NCI-H1436 (cell line): ENCODE measurements at regions not wholly inside any gene's neighbourhood (a gene's known extent, or its start where the extent isn't known, plus 50 kb on each side); places are given as distances from the start of the nearest gene placed in this dataset.
A peak's percentile ranks its signal among the peaks of the same experiment; 100 is the strongest.

Experiments used
- DNase-seq: peaks from one replicate; lab custom pipeline; 2025; lab: John Stamatoyannopoulos, UW

GRCh38 chr13:72448082-72448481, 279.3 kb downstream of the MZT1 start:
- DNase-seq = no peak

DNA sequence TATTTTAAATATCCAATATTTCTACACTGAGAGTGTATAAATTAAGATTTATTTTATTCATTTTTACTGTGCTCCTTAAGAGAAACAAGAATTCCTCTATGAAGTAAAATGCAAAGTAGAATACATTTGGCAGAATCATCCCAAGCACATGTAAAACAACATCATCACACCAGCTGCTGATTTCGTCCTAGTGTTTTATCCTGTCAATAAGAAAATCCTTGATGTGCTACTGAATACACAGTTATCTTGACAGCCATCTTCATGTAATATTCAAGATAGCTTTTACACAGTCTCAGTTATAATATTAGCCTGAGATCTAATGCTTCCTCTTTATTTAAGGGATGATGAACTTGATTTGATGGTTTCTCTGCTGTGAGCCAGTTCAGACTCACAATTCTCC, 282.4 kb downstream of the MZT1 start:
- no peak for DNase-seq

DNA sequence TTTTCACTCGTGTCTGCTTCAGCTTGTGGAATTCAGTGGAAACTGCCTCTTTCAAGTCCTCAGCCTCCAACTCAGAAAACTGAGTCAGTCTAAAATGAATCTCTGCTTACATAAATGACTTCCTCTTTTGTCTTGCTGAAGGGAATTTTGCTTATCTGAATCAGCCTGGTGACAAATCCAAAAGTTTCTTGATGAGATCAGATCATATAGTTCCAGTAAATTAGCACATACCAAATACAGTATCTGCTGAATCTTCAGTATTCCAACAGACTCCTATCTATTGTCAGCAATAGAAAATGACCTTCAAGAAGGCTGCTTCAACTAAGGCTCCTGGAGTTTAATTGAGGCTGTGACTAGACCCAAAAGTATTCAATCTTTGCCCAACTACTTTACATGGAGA, 290.0 kb downstream of the MZT1 start:
- no peak for DNase-seq

- no peak for DNase-seq
These were observed 292.2 kb downstream of the MZT1 start for GRCh38 chr13:72435251-72435650.

GRCh38 chr13:72431981-72432682, 295.3 kb downstream of the MZT1 start:
- DNase-seq = peak; percentile 3

DNA sequence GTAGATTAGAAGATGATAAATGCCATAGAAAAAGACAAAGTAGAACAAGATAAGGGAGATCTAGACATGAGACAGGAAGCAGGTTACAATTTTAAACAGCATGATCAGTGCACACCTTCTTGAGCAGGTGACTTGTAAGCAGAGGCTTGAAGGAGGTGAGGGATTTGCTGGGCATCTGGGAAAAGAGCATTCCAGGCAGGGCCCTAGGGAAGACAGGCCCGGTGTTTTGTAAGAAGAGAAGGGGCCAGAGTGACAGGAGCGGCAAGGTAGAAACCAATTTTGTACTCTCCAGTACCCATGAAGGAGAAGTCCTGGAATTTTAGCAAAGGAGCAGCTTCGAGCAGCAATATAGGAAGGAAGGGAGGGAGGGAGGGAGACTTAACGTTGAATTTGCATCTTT, 296.5 kb downstream of the MZT1 start:
- DNase-seq = no peak

- no peak for DNase-seq
These were observed 299.5 kb downstream of the MZT1 start for GRCh38 chr13:72427757-72428528.

DNA sequence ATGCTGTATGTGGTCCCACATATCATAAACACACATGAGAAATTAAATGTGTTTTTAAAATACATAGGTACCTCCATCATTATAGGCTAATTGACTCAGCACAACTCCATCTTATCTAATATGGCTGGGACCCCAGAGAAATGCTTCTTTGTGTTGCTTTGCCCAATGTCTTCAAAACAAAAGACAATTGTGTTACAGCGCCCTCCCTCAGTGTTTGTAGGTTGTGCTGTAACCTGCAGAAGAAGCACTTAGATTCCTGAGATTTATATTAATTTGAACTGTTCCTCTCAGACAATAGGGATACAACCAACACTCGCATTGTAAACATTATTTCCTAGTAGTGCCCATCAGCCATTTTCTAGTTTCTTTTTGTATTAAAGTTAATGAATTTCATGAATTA, 303.4 kb downstream of the MZT1 start:
- no peak for DNase-seq

DNA sequence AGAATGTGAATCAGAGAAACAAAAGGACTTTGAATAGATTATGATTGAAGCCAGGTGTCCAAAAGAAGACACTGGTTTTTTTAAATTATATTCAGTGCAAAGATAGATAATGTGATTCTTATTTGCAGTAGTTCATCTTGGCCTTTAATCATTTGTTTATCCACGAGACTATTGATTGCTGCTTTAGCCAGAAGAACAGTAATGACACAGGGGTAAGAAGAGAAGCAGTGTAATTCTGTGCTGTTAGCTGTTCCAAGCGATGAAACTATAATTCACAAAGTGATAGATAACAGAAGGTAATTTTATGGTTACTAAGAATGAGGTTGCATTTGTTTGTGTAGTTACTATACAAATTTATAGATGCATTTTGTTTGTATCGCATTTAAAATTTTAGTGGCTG, 311.6 kb downstream of the MZT1 start:
- DNase-seq = no peak

- no peak for DNase-seq
These were observed 314.9 kb downstream of the MZT1 start for GRCh38 chr13:72412481-72412880.

DNA sequence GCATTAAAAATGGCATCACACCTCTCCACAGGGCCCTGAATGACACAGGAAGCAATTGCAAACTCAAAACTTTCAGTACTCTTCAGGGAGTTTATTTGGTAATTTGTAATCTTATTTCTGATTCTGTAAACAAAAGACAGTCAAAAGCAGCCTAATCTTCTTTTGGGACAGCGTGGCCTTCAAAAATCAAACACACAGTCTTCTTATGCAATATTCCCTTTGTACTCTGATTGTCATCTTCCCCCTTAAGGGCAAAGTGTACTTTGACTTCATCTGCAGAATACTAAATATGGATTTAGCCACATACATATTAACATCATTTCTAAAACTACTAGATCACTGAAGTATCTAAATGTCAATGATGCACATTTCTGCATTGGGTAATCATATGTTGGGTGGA, 322.0 kb downstream of the MZT1 start:
- no peak for DNase-seq

DNA sequence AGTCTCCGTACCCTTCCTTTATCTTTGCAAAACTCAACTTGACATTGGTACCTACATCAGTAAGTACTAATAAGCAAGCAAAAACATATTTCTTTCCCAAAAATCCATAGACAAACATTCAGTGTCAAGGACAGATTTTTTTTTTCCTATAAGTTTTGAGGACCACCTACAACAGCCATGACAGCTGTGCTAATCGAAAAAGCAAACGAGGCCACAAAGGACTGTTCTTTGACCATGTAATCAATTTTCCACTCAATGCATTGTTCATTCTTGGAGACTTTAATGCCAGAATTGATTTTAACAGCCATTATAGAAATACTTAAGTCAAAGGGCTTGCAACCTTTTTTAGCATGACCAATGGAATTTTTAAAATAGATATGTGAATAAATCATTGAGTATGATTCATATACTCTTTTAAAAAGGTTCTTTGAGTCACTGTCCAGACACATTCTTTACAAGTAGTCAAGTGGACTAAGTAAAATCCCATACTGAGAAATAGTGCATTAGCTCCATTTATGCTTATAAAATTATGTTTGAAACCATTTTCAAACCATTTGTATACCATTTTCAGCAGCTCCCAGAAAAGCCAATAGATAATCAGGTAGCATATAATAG, 323.9 kb downstream of the MZT1 start:
- no peak for DNase-seq

GRCh38 chr13:72400856-72401255, 326.6 kb downstream of the MZT1 start:
- no peak for DNase-seq

GRCh38 chr13:72399351-72399750, 328.1 kb downstream of the MZT1 start:
- DNase-seq = no peak

DNA sequence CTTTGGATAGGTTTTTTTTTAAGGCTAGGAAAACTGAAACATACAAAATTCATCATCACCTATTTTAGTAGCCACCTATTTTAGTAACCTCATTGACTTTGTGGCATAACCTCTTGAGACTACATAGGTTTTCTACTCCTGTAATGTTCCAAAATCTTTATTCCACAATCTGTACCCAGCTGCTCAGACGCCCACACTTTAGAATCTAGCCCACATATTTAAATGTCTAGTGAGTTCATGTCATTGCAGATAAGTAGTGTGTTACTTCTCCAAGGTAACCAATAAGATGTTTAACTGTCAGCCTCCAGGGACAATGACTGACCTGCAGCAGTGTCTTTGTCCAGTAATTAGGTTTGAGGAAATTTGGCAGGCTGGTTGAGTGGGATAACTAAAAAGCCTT, 330.2 kb downstream of the MZT1 start:
- DNase-seq = no peak

DNA sequence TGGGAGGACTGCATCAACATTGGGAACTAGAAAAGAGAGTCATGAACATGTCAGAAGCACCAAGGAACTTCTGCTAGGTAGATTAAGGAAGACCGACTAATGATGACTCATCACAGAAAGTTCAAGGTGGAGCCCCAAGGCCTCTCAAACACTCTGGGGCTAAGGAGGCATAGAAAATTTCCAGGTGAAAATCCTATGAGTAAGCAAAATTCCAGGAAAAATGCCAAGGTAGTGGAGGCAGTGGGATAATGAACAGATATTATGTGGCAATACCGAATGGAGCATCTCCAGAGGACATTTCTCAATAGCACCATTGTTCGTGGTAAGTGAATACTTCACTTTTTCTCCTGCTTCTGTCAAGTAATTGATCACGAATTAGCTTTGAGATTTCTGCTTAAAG, 336.5 kb downstream of the MZT1 start:
- no peak for DNase-seq

GRCh38 chr13:72386138-72386684, 341.2 kb downstream of the MZT1 start:
- DNase-seq = no peak

GRCh38 chr13:72384879-72385278, 342.6 kb downstream of the MZT1 start:
- no peak for DNase-seq

DNA sequence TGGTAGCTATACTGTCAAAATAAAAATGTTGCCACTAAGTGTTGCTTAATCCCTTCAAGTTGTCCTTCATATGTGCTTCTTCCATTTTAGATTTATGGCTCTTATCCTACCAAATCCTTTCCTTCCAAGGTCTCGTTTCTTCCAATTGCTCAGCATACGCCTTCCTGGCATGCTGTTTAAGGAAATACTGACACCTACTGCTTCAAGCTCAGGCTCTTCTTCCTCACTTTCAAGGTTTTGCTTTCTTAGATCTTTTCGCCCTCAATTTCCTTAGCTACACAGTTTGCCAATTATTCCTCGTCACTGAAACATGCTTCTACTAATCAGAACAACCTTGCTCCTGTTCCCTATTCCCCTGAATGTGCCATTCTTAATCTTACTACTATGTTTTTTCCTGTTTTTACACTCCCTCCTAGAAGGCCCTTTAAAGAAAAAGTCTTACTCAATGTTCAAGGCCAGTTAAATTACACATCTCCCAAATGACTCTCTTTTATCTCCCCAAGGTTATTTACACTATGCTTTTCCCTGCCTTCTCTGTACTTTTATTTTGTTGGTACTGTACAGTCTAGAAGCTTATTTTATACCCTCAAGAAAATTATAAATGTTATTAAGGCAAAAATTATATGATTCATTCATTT, 343.1 kb downstream of the MZT1 start:
- no peak for DNase-seq

DNA sequence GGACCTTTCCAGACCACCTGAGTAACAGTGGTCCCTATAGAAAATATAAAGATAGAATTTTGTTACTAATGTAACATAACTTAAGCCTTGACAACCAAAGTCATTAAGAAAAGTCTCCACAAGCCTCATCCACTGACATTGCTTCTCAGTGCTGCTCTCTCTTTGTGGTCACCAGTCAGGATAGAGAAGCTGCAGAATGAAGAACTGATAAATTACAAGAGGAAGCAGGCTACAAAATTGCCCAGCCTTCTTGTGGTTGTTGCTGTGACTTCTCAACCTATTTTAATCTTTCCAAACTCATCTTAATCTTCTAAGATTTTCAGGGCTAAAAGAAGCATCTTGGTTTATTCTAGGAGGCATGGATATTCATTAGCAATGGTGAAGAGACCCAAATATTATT, 343.8 kb downstream of the MZT1 start:
- DNase-seq = no peak

- no peak for DNase-seq
These were observed 347.8 kb downstream of the MZT1 start for GRCh38 chr13:72379581-72379980.

GRCh38 chr13:72368031-72368430, 359.4 kb downstream of the MZT1 start:
- DNase-seq = no peak

DNA sequence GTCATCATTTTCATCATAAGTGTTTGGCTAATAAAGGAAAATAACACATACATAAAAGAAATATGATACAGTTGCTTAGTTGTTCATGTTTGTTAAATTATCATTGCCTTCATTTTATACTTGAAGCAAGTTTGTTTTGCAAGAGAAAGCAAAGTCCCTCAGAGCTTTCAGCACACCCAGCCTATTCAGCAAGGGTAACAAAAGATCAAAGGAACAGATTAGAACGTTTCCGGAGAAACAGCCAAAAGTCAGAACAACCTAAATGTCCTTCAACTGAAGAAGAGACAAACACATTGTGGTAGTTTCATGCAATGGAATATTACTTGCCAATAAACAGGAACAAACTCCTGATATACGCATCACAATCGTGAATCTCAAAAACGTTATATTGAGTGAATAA, 380.7 kb downstream of the MZT1 start:
- DNase-seq = no peak
